Neural cell (in vitro differentiated cells): ENCODE measurements at regions not wholly inside any gene's neighbourhood (a gene's known extent, or its start where the extent isn't known, plus 50 kb on each side); places are given as distances from the start of the nearest gene placed in this dataset.

Source experiments
- CTCF ChIP-seq: fragments of 450-650 bp; IDR thresholded peaks from 2 replicates; pipeline ENCODE4 v1.5.1; 2014; ENCODE audit warnings: antibody characterized with exemption, mild to moderate bottlenecking, moderate library complexity; ENCODE audit not compliant: poor library complexity, severe bottlenecking
- EZH2 ChIP-seq: fragments of 200-600, 300-800 bp; shearing (Covaris generic), sonication (generic); IDR thresholded peaks from 2 replicates; pipeline ENCODE4 v1.6.1; 2014; ENCODE audit warnings: antibody characterized with exemption, low read length, borderline replicate concordance, mild to moderate bottlenecking; ENCODE audit not compliant: insufficient read depth, poor library complexity, severe bottlenecking
- REST ChIP-seq: IDR thresholded peaks from 2 replicates; pipeline ENCODE4 v1.6.1; 2012; ENCODE audit warnings: borderline replicate concordance
- TAF1 ChIP-seq: IDR thresholded peaks from 2 replicates; pipeline ENCODE4 v1.6.1; 2012; ENCODE audit warnings: low read depth

GRCh38 chr10:42948040-42948439 is 128.8 kb upstream of the RET start:
- TF ChIP-seq REST (no peak), TAF1 (no peak), EZH2 (no peak), CTCF (no peak)
